ENCODE measurements at regions not wholly inside any gene's neighbourhood (a gene's known extent, or its start where the extent isn't known, plus 50 kb on each side); places are given as distances from the start of the nearest gene placed in this dataset.

GRCh38 chr5:63570752-63571151, 391.5 kb downstream of the HTR1A start:
- TF ChIP-seq CTCF (IDR thresholded peaks at IDR 0.05 in 2 of 3, conservative IDR thresholded peaks at IDR 0.05 in 1 of 3; ENCODE audit: control insufficient read depth in 2 of 3, extremely low read depth in 1 of 3, insufficient read depth in 1 of 3, low read depth in 3 of 3, low read length in 3 of 3) (no peak), USF2 (IDR thresholded peaks at IDR 0.05; ENCODE audit: borderline replicate concordance, low read depth, low read length) (no peak), SPI1 (IDR thresholded peaks at IDR 0.05; ENCODE audit: borderline replicate concordance, insufficient read depth, low read depth, low read length) (no peak), CHD4 (IDR thresholded peaks at IDR 0.05) (no peak), NRF1 (conservative IDR thresholded peaks at IDR 0.05; ENCODE audit: low read depth, low read length) (no peak), ZNF274 (IDR thresholded peaks at IDR 0.05; ENCODE audit: insufficient read depth, insufficient read length) (no peak), KDM1A (IDR thresholded peaks at IDR 0.05; ENCODE audit: borderline replicate concordance) (no peak), IRF5 (IDR thresholded peaks at IDR 0.05; ENCODE audit: borderline replicate concordance) (no peak), MAX (IDR thresholded peaks at IDR 0.05; ENCODE audit: low read depth, low read length) (no peak), PRDM15 (CRISPR knock-in tag; IDR thresholded peaks at IDR 0.05) (no peak), TAF1 (IDR thresholded peaks at IDR 0.05; ENCODE audit: borderline replicate concordance, low read depth, low read length) (no peak)

Data from GM12878 (cell line).